ENCODE measurements at regions not wholly inside any gene's neighbourhood (a gene's known extent, or its start where the extent isn't known, plus 50 kb on each side); places are given as distances from the start of the nearest gene placed in this dataset.

GRCh38 chr15:46413799-46414198, 779.0 kb downstream of the SQOR start:
- DNase-seq (ENCODE audit: low read depth, low spot score): no peak

GRCh38 chr15:46416544-46416943, 781.7 kb downstream of the SQOR start:
- no peak for DNase-seq (ENCODE audit: low read depth, low spot score)

GRCh38 chr15:46420990-46421389, 786.2 kb downstream of the SQOR start:
- no peak for DNase-seq (ENCODE audit: low read depth, low spot score)

GRCh38 chr15:46441294-46442062, 806.6 kb downstream of the SQOR start:
- DNase-seq (ENCODE audit: low read depth, low spot score): no peak

GRCh38 chr15:46442184-46442583, 807.4 kb downstream of the SQOR start:
- no peak for DNase-seq (ENCODE audit: low read depth, low spot score)

- DNase-seq (ENCODE audit: low read depth, low spot score): no peak
Observed at GRCh38 chr15:46442901-46443590, 808.2 kb downstream of the SQOR start.

- DNase-seq (ENCODE audit: low read depth, low spot score): no peak
Observed at GRCh38 chr15:46450112-46450809, 815.4 kb downstream of the SQOR start.

GRCh38 chr15:46450810-46451182, 816.0 kb downstream of the SQOR start:
- DNase-seq (ENCODE audit: low read depth, low spot score): no peak

- no peak for DNase-seq (ENCODE audit: low read depth, low spot score)
Observed at GRCh38 chr15:46452297-46452820, 817.5 kb downstream of the SQOR start.

- DNase-seq (ENCODE audit: low read depth, low spot score): no peak
Observed at GRCh38 chr15:46456456-46456855, 821.6 kb downstream of the SQOR start.

- no peak for DNase-seq (ENCODE audit: low read depth, low spot score)
Observed at GRCh38 chr15:46460431-46461094, 825.7 kb downstream of the SQOR start.

GRCh38 chr15:46461416-46461815, 826.6 kb downstream of the SQOR start:
- no peak for DNase-seq (ENCODE audit: low read depth, low spot score)

GRCh38 chr15:46467041-46467440, 832.2 kb downstream of the SQOR start:
- DNase-seq (ENCODE audit: low read depth, low spot score): no peak

- no peak for DNase-seq (ENCODE audit: low read depth, low spot score)
Observed at GRCh38 chr15:46471096-46471495, 836.3 kb downstream of the SQOR start.

- no peak for DNase-seq (ENCODE audit: low read depth, low spot score)
Observed at GRCh38 chr15:46489276-46489675, 854.4 kb downstream of the SQOR start.

GRCh38 chr15:46496491-46497115, 861.8 kb downstream of the SQOR start:
- no peak for DNase-seq (ENCODE audit: low read depth, low spot score)

GRCh38 chr15:46502667-46503066, 867.8 kb downstream of the SQOR start:
- no peak for DNase-seq (ENCODE audit: low read depth, low spot score)

- DNase-seq (ENCODE audit: low read depth, low spot score): no peak
Observed at GRCh38 chr15:46518381-46518780, 883.6 kb downstream of the SQOR start.

GRCh38 chr15:46523701-46524100, 888.9 kb downstream of the SQOR start:
- DNase-seq (ENCODE audit: low read depth, low spot score): no peak

- DNase-seq (ENCODE audit: low read depth, low spot score): no peak
Observed at GRCh38 chr15:46525984-46526725, 891.3 kb downstream of the SQOR start.

- no peak for DNase-seq (ENCODE audit: low read depth, low spot score)
Observed at GRCh38 chr15:46526726-46527110, 891.9 kb downstream of the SQOR start.
